ENCODE measurements at regions not wholly inside any gene's neighbourhood (a gene's known extent, or its start where the extent isn't known, plus 50 kb on each side); places are given as distances from the start of the nearest gene placed in this dataset.
"Not testable (repeated sequence)": the region's sequence is repeated elsewhere in the genome, so short reads cannot be mapped to it uniquely, and the experiment has no call there.

- DNase-seq: no peak
Observed at GRCh38 chr6:5898102-5898501, 108.6 kb downstream of the NRN1 start.

- no peak for DNase-seq
Observed at GRCh38 chr6:5896476-5897200, 110.1 kb downstream of the NRN1 start.

GRCh38 chr6:5894357-5894756, 112.4 kb downstream of the NRN1 start:
- no peak for DNase-seq

GRCh38 chr6:5893295-5893694, 113.4 kb downstream of the NRN1 start:
- no peak for DNase-seq

- no peak for DNase-seq
Observed at GRCh38 chr6:5892669-5893068, 114.1 kb downstream of the NRN1 start.

- no peak for DNase-seq
Observed at GRCh38 chr6:5878792-5879191, 127.9 kb downstream of the NRN1 start.

- no peak for DNase-seq
Observed at GRCh38 chr6:5876076-5876475, 130.6 kb downstream of the NRN1 start.

GRCh38 chr6:5873976-5874375, 132.7 kb downstream of the NRN1 start:
- DNase-seq: not testable (repeated sequence)

- DNase-seq: no peak
Observed at GRCh38 chr6:5871296-5871695, 135.4 kb downstream of the NRN1 start.

GRCh38 chr6:5869676-5870075, 137.0 kb downstream of the NRN1 start:
- no peak for DNase-seq

- no peak for DNase-seq
Observed at GRCh38 chr6:5869261-5869660, 137.5 kb downstream of the NRN1 start.

GRCh38 chr6:5866547-5867051, 140.1 kb downstream of the NRN1 start:
- DNase-seq: no peak

GRCh38 chr6:5865506-5866031, 141.2 kb downstream of the NRN1 start:
- no peak for DNase-seq

GRCh38 chr6:5860849-5861248, 145.9 kb downstream of the NRN1 start:
- DNase-seq: no peak

- DNase-seq: no peak
Observed at GRCh38 chr6:5855787-5856470, 150.8 kb downstream of the NRN1 start.

GRCh38 chr6:5854899-5855298, 151.8 kb downstream of the NRN1 start:
- DNase-seq: no peak

GRCh38 chr6:5851261-5851757, 155.4 kb downstream of the NRN1 start:
- DNase-seq: peak; percentile 32 to 37

GRCh38 chr6:5850848-5851255, 155.9 kb downstream of the NRN1 start:
- no peak for DNase-seq

GRCh38 chr6:5846889-5847288, 159.8 kb downstream of the NRN1 start:
- DNase-seq: no peak

- DNase-seq: no peak
Observed at GRCh38 chr6:5846335-5846734, 160.4 kb downstream of the NRN1 start.

- DNase-seq: no peak
Observed at GRCh38 chr6:5843078-5843477, 163.6 kb downstream of the NRN1 start.

- no peak for DNase-seq
Observed at GRCh38 chr6:5840734-5841390, 165.9 kb downstream of the NRN1 start.
